22Rv1 (cell line): ENCODE measurements at regions not wholly inside any gene's neighbourhood (a gene's known extent, or its start where the extent isn't known, plus 50 kb on each side); places are given as distances from the start of the nearest gene placed in this dataset.

Experiments
- CTCF ChIP-seq: fragments of 450-650 bp; IDR thresholded peaks from 2 replicates; pipeline ENCODE4 v1.5.1; 2017; ENCODE audit warnings: mild to moderate bottlenecking
- ZFX ChIP-seq: fragments of 450-650 bp; IDR thresholded peaks from 2 replicates; pipeline ENCODE4 v1.6.1; 2017; ENCODE audit warnings: antibody characterized with exemption, borderline replicate concordance

- TF ChIP-seq CTCF = no peak
- TF ChIP-seq ZFX = no peak
Observed at GRCh38 chr19:27851002-27851481, 1361.9 kb downstream of the UQCRFS1 start.
